Nephron (organoid): ENCODE measurements at regions not wholly inside any gene's neighbourhood (a gene's known extent, or its start where the extent isn't known, plus 50 kb on each side); places are given as distances from the start of the nearest gene placed in this dataset.

Experiments
- H3K27ac Mint-ChIP-seq, 3 experiments: 2 replicates each; pipeline ENCODE4 v1.8.0; 2020; ENCODE audit warnings: mixed read lengths in 3 of 3, mild to moderate bottlenecking in 2 of 3, moderate library complexity in 1 of 3
- H3K27me3 Mint-ChIP-seq: 2 replicates; pipeline ENCODE4 v1.8.0; 2021; ENCODE audit warnings: low read depth, mild to moderate bottlenecking, moderate library complexity, mixed read lengths
- H3K36me3 Mint-ChIP-seq: 2 replicates; pipeline ENCODE4 v1.8.0; 2020; ENCODE audit warnings: low read depth, mixed read lengths
- H3K4me1 Mint-ChIP-seq: 2 replicates; pipeline ENCODE4 v1.8.0; 2020; ENCODE audit warnings: mixed read lengths
- H3K4me3 Mint-ChIP-seq, 3 experiments: 2 replicates each; pipeline ENCODE4 v1.8.0; 2020; ENCODE audit warnings: mild to moderate bottlenecking in 3 of 3, mixed read lengths in 3 of 3, moderate library complexity in 2 of 3
- H3K9me3 Mint-ChIP-seq: 2 replicates; pipeline ENCODE4 v1.8.0; 2020; ENCODE audit warnings: mixed read lengths
- TF ChIP-seq, protein P1 (sequence below), 3 experiments: fragments of 200-600 bp; sonication (generic); IDR thresholded peaks; one replicate each; pipeline ENCODE4 v1.5.0; 2021; ENCODE audit warnings: antibody characterized with exemption in 3 of 3; ENCODE audit not compliant: unreplicated experiment in 3 of 3

DNA sequence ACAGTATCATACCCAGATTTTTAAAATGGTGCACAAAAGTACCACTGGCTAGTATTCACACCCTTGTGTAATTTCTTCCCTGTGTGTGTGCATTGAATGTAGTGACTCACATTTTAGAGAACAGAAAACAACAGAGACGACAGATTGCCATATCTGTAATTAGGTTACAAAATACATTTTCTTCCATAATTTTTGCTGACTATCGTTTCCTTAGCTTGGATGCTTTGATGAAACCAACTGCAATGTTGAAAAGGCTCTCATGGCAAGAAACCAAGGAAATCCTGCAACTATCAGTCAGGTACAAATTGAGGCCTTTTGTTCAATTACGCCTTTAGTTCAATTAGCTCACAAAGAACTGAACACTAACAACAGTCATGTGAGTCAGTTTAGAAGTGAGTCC is 484.4 kb downstream of the ZNF804A start:
- TF ChIP-seq, protein P1, sequence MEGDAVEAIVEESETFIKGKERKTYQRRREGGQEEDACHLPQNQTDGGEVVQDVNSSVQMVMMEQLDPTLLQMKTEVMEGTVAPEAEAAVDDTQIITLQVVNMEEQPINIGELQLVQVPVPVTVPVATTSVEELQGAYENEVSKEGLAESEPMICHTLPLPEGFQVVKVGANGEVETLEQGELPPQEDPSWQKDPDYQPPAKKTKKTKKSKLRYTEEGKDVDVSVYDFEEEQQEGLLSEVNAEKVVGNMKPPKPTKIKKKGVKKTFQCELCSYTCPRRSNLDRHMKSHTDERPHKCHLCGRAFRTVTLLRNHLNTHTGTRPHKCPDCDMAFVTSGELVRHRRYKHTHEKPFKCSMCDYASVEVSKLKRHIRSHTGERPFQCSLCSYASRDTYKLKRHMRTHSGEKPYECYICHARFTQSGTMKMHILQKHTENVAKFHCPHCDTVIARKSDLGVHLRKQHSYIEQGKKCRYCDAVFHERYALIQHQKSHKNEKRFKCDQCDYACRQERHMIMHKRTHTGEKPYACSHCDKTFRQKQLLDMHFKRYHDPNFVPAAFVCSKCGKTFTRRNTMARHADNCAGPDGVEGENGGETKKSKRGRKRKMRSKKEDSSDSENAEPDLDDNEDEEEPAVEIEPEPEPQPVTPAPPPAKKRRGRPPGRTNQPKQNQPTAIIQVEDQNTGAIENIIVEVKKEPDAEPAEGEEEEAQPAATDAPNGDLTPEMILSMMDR (IDR thresholded peaks at IDR 0.05; ENCODE audit: unreplicated experiment in 3 of 3): no peak
- no peaks in the 10 kb centered on the region for H3K27me3 Mint-ChIP-seq
- no peaks in the 10 kb centered on the region for H3K4me1 Mint-ChIP-seq
- H3K36me3 Mint-ChIP-seq: no peaks in the 10 kb centered on the region
- no peak overlapping the region for H3K27ac Mint-ChIP-seq
- H3K9me3 Mint-ChIP-seq: no peaks in the 10 kb centered on the region
- no peak overlapping the region for H3K4me3 Mint-ChIP-seq

GRCh38 chr2:185108588-185108987 is 510.3 kb downstream of the ZNF804A start:
- TF ChIP-seq, protein P1 (IDR thresholded peaks at IDR 0.05; ENCODE audit: unreplicated experiment in 3 of 3): no peak
- Mint-ChIP-seq H3K27me3 (no peaks in the 10 kb centered on the region), H3K4me3 (no peak overlapping the region), H3K36me3 (no peaks in the 10 kb centered on the region), H3K9me3 (peaks cover 2% of the 10 kb centered on the region), H3K27ac (no peak overlapping the region), H3K4me1 (no peaks in the 10 kb centered on the region)

- Mint-ChIP-seq H3K36me3 (no peaks in the 10 kb centered on the region), H3K4me1 (peaks cover 7% of the 10 kb centered on the region), H3K27ac (peak overlapping the region in 1 of 3 experiments; percentile 87), H3K9me3 (no peaks in the 10 kb centered on the region), H3K4me3 (no peak overlapping the region), H3K27me3 (no peaks in the 10 kb centered on the region)
- TF ChIP-seq, protein P1 (IDR thresholded peaks at IDR 0.05; ENCODE audit: unreplicated experiment in 3 of 3): no peak
Observed at GRCh38 chr2:185127412-185127811, 529.1 kb downstream of the ZNF804A start.

DNA sequence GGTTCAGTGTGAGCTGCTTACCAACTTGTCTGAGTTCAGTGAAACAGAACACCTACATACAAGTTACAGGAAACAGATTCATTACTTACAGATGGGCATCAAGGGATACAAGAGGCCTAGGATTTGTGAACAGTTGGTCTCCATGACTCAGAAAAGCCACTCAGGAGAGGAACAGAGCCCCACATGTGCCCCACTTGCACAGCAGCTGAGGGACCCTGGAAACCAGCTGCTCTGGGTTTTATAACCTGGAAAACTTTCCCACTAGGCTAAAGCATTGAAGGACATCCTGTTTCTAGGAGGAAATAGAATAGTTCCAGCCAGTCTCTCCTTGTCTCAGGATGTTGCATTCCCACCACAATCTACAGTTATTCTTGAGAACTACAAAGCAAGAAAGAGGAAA is 530.0 kb downstream of the ZNF804A start:
- TF ChIP-seq, protein P1 (IDR thresholded peaks at IDR 0.05; ENCODE audit: unreplicated experiment in 3 of 3): no peak
- Mint-ChIP-seq H3K4me1 (peaks cover 7% of the 10 kb centered on the region), H3K4me3 (no peak overlapping the region), H3K27me3 (no peaks in the 10 kb centered on the region), H3K9me3 (no peaks in the 10 kb centered on the region), H3K36me3 (no peaks in the 10 kb centered on the region), H3K27ac (peak overlapping the region in 2 of 3 experiments; percentile 67 to 87)

DNA sequence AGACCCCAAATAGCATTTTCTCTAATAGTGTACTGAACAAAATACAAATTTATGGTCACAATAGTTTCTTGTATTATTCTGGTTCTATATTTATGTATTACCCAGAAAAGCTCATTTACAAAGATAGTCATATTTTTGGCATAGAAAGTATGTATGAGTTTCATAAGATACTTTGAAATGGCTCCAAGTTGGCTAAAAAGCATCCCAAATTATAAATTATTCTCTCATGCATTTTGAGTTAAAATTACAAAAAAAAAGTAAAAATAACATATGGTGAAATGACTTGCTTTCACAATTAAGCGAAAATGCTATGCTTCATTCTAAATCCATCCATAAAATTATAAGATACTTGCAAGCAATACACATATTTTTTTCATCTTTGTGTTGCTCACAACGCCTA is 530.7 kb downstream of the ZNF804A start:
- Mint-ChIP-seq H3K4me3 (no peak overlapping the region), H3K4me1 (peaks cover 7% of the 10 kb centered on the region), H3K27me3 (no peaks in the 10 kb centered on the region), H3K36me3 (no peaks in the 10 kb centered on the region), H3K9me3 (no peaks in the 10 kb centered on the region), H3K27ac (peak overlapping the region in 1 of 3 experiments; percentile 87)
- TF ChIP-seq, protein P1 (IDR thresholded peaks at IDR 0.05; ENCODE audit: unreplicated experiment in 3 of 3): no peak

DNA sequence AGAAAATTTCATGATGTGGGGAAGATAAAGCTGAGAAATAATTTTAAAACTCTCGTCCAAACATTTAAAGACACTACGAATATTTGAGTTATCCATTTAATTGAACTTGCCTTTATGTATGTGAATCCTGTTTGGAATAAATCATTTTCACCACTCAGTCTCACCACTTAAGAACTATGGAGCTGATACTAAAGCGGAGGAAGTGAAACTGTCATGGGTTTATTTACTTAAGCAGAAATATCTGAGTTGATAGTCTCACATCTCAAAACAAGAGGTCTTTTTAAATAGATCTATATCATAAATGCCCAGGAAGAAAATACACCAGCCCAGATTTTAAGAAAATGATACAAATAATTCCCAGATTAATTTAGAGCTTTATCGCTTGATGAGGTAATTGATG is 532.4 kb downstream of the ZNF804A start:
- Mint-ChIP-seq H3K4me1 (peaks cover 7% of the 10 kb centered on the region), H3K9me3 (no peaks in the 10 kb centered on the region), H3K4me3 (no peak overlapping the region), H3K27me3 (no peaks in the 10 kb centered on the region), H3K27ac (no peak overlapping the region), H3K36me3 (no peaks in the 10 kb centered on the region)
- TF ChIP-seq, protein P1 (IDR thresholded peaks at IDR 0.05; ENCODE audit: unreplicated experiment in 3 of 3): no peak
